Ishikawa (cell line): ENCODE measurements at regions not wholly inside any gene's neighbourhood (a gene's known extent, or its start where the extent isn't known, plus 50 kb on each side); places are given as distances from the start of the nearest gene placed in this dataset.

Experiments
- CEBPB ChIP-seq: IDR thresholded peaks from 2 replicates; pipeline ENCODE4 v1.6.1; 2012
- CREB1 ChIP-seq: IDR thresholded peaks from 2 replicates; pipeline ENCODE4 v1.6.1; 2012; ENCODE audit warnings: low read depth
- EGR1 ChIP-seq: IDR thresholded peaks from 2 replicates; pipeline ENCODE4 v1.6.1; 2012
- EP300 ChIP-seq: IDR thresholded peaks from 2 replicates; pipeline ENCODE4 v1.6.1; 2012; ENCODE audit warnings: borderline replicate concordance
- FOXM1 ChIP-seq: IDR thresholded peaks from 2 replicates; pipeline ENCODE4 v1.6.1; 2012; ENCODE audit warnings: low read depth, borderline replicate concordance
- NFIC ChIP-seq: IDR thresholded peaks from 2 replicates; pipeline ENCODE4 v1.6.1; 2012
- RAD21 ChIP-seq: IDR thresholded peaks from 2 replicates; pipeline ENCODE4 v1.6.1; 2012; ENCODE audit warnings: low read depth
- TAF1 ChIP-seq: IDR thresholded peaks from 2 replicates; pipeline ENCODE4 v1.6.1; 2012; ENCODE audit warnings: low read depth, mild to moderate bottlenecking
- TCF12 ChIP-seq: IDR thresholded peaks from 2 replicates; pipeline ENCODE4 v1.6.1; 2012; ENCODE audit warnings: low read depth
- TEAD4 ChIP-seq: IDR thresholded peaks from 2 replicates; pipeline ENCODE4 v1.6.1; 2012
- YY1 ChIP-seq: IDR thresholded peaks from 2 replicates; pipeline ENCODE4 v1.6.1; 2012; ENCODE audit warnings: low read depth
- ZBTB7A ChIP-seq: IDR thresholded peaks from 2 replicates; pipeline ENCODE4 v1.6.1; 2012; ENCODE audit warnings: low read depth
- TF ChIP-seq, protein P1 (sequence below): IDR thresholded peaks from 2 replicates; pipeline ENCODE4 v1.6.1; 2012
- TF ChIP-seq, protein P2 (sequence below): IDR thresholded peaks from 2 replicates; pipeline ENCODE4 v1.6.1; 2012
- TF ChIP-seq, protein P3 (sequence below): IDR thresholded peaks from 2 replicates; pipeline ENCODE4 v1.6.1; 2012; ENCODE audit warnings: low read depth, mild to moderate bottlenecking

DNA sequence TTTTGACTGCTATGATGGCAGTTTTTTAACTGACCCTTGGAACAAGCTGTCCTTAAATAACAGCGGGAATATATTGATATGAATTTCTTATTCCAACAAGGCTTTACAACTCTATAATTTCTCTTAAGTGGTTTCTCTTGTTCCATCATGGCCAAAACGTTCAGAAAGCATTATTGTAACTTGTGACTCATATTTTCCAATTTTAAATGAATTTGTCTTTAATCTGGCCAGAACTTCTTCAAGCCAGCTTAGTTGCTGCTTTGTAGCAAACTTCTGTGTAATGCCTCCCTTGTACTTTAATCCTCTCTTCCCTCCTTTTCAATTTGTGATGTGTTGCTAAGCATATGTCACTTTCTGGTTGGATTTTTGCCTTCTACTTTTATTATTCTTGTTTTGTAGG is 271.9 kb downstream of the KIF20B start:
- TF ChIP-seq YY1 (no peak), NFIC (no peak), EP300 (no peak), CREB1 (no peak)

DNA sequence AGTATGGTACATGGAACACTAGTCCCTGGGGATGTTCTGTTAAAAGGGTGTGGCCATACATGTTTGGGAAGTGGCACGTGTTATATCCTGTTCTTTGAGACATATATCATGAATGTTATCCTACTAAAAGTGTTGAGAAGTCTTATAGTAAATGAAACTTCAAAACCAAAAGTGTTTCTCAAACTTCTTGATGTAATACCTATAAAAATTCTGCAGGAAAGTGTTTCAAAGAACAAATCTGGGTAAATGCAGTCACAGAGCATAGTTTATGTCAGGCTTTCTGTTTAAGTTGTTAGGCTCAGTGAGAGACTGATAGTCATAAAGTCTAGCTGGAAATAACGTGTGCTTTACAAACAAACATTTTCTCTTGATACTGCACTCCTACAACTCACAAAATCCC is 273.7 kb downstream of the KIF20B start:
- no peak for TF ChIP-seq YY1
- TF ChIP-seq, protein P1, sequence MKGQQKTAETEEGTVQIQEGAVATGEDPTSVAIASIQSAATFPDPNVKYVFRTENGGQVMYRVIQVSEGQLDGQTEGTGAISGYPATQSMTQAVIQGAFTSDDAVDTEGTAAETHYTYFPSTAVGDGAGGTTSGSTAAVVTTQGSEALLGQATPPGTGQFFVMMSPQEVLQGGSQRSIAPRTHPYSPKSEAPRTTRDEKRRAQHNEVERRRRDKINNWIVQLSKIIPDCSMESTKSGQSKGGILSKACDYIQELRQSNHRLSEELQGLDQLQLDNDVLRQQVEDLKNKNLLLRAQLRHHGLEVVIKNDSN, result no peak
- TF ChIP-seq TCF12, result no peak

DNA sequence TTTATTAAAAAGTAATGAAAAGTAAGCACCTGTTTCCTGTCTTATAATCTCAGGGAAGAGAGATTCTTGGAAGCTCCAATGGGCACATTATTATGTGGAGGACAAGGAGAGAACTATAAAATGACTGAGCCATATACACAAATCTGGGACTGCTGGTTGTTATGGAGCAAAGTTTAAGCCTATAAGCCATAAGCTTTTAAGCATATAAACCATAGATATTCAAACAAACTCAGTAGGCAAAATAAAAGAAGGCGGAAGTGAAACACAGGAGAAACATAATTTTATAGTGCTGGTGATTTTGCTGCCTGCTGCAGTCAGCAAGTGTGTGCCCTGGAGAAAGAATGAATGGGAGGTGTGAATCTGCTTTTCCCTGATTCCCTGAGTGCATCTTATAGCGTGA is 274.4 kb downstream of the KIF20B start:
- TF ChIP-seq EGR1, result no peak
- no peak for TF ChIP-seq CEBPB
- TF ChIP-seq, protein P2, sequence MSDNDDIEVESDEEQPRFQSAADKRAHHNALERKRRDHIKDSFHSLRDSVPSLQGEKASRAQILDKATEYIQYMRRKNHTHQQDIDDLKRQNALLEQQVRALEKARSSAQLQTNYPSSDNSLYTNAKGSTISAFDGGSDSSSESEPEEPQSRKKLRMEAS, result no peak
- TF ChIP-seq, protein P3, sequence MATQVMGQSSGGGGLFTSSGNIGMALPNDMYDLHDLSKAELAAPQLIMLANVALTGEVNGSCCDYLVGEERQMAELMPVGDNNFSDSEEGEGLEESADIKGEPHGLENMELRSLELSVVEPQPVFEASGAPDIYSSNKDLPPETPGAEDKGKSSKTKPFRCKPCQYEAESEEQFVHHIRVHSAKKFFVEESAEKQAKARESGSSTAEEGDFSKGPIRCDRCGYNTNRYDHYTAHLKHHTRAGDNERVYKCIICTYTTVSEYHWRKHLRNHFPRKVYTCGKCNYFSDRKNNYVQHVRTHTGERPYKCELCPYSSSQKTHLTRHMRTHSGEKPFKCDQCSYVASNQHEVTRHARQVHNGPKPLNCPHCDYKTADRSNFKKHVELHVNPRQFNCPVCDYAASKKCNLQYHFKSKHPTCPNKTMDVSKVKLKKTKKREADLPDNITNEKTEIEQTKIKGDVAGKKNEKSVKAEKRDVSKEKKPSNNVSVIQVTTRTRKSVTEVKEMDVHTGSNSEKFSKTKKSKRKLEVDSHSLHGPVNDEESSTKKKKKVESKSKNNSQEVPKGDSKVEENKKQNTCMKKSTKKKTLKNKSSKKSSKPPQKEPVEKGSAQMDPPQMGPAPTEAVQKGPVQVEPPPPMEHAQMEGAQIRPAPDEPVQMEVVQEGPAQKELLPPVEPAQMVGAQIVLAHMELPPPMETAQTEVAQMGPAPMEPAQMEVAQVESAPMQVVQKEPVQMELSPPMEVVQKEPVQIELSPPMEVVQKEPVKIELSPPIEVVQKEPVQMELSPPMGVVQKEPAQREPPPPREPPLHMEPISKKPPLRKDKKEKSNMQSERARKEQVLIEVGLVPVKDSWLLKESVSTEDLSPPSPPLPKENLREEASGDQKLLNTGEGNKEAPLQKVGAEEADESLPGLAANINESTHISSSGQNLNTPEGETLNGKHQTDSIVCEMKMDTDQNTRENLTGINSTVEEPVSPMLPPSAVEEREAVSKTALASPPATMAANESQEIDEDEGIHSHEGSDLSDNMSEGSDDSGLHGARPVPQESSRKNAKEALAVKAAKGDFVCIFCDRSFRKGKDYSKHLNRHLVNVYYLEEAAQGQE, result no peak
- TF ChIP-seq ZBTB7A, result no peak
- TF ChIP-seq TEAD4, result no peak
- TF ChIP-seq, protein P1, result no peak
- TF ChIP-seq TCF12, result no peak
- TF ChIP-seq TAF1, result no peak
- TF ChIP-seq RAD21, result no peak
- no peak for TF ChIP-seq CREB1

DNA sequence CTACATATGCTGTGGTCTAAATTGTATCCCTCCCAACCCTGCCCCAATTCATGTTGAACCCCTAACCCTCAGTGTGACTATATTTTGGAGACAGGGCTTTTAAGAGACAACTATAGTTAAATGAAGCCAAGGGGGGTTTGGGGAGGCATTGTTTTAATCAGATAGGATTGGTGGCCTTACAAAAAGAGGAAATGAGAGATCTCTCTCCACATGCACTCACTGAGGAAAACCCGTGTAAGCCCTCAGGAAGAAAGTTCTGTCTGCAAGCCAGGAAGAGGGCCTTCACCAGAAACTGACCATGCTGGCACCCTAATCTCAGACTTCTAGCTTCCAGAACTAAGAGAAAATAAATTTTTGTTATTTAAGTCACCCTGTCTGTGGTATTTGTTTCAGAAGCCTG is 276.7 kb downstream of the KIF20B start:
- TF ChIP-seq CREB1, result no peak
- TF ChIP-seq, protein P3, result no peak
- TF ChIP-seq RAD21, result no peak
- no peak for TF ChIP-seq YY1

DNA sequence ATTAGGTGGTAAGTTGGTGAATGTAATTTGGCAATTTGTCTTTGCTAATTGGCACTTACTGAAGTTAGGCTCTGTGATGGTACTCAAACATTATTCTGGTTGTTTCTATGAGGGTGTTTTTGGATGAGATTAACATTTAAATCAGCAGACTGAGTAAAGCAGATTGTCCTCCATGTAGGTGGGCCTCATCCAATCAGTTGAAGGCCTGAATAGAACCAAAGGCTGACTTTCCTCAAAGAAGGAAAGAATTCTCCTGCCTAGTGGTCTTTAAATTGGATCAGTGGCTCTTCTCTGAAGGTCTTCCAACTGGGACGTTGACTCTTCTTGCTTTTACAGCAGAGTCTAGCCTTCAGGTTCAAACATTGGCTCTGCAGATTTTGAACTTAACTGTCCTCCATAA is 278.3 kb downstream of the KIF20B start:
- no peak for TF ChIP-seq EP300
- TF ChIP-seq CREB1, result no peak
- TF ChIP-seq, protein P2, result no peak
- TF ChIP-seq FOXM1, result no peak
- no peak for TF ChIP-seq EGR1
- TF ChIP-seq NFIC, result no peak

DNA sequence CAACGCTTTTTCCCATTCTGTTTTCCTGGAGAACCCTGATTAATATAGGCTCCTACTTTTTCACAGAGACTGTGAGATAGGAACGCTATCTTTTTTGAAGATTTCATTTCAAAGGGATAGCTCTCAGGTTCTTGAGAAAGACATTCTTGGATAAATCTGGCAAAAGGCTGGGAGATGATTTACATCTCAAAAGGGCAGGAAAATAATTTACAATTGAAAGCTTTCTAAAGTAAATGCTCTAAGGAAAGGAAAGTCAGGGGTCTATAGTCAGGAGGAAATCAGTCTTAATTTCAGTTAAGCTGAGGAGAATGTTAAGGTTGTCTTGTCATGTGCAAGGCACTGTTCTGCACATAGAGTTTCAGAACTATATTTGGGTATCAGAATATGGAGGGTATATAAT is 278.8 kb downstream of the KIF20B start:
- TF ChIP-seq NFIC (no peak), TCF12 (no peak), YY1 (no peak), ZBTB7A (no peak), TAF1 (no peak), RAD21 (no peak), CEBPB (no peak), FOXM1 (no peak), EP300 (no peak), TEAD4 (no peak), CREB1 (no peak), EGR1 (no peak)
- TF ChIP-seq, protein P2, result no peak
- TF ChIP-seq, protein P3, result no peak
- TF ChIP-seq, protein P1, result no peak
